ENCODE measurements at regions not wholly inside any gene's neighbourhood (a gene's known extent, or its start where the extent isn't known, plus 50 kb on each side); places are given as distances from the start of the nearest gene placed in this dataset.

DNA sequence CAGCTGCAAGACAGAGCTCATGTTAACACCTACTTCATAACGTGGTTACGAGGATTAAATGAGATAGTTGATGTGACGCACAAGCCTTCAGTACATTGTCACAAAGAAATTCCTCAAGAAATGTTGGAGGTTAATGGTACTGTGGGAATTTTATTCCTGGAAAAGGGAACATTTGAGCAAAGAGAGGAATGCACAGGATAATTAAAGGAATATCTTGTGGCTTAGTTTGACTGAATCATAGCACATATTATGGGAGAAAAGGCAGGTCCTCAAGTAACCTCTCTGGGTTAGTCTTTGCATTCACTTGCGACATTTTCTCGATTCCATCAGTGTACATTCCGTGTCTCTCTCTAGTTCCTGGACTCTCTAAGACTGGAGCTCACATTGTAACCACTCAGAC is 300.2 kb upstream of the DUSP10 start:
- no peak overlapping the region for H3K27ac ChIP-seq (ENCODE audit: insufficient read depth, low read depth, low read length, poor library complexity, severe bottlenecking)
- 95 to 96% methylated on average over 6 of the region's 6 CpGs for WGBS, 2 experiments
- H3K27me3 ChIP-seq (ENCODE audit: control insufficient read depth, insufficient read depth, low read length, poor library complexity, severe bottlenecking): no peaks in the 10 kb centered on the region

GRCh38 chr1:222040955-222041354 is 299.1 kb upstream of the DUSP10 start:
- Histone ChIP-seq H3K27ac (ENCODE audit: insufficient read depth, low read depth, low read length, poor library complexity, severe bottlenecking) (no peak overlapping the region), H3K36me3 (ENCODE audit: control insufficient read depth, insufficient read depth, low read length) (no peaks in the 10 kb centered on the region), H3K4me1 (ENCODE audit: control insufficient read depth, insufficient read depth, low read length) (no peaks in the 10 kb centered on the region), H3K9me3 (ENCODE audit: control insufficient read depth, low read length) (no peaks in the 10 kb centered on the region), H3K27me3 (ENCODE audit: control insufficient read depth, insufficient read depth, low read length, poor library complexity, severe bottlenecking) (no peaks in the 10 kb centered on the region), H3K4me3 (ENCODE audit: insufficient read depth, low read depth, low read length) (no peak overlapping the region)
- WGBS, 2 experiments: 92 to 97% methylated on average over 4 of the region's 4 CpGs

More for the DNA sequence above, 300.2 kb upstream of the DUSP10 start:
- H3K4me1 ChIP-seq (ENCODE audit: control insufficient read depth, insufficient read depth, low read length): no peaks in the 10 kb centered on the region
- H3K9me3 ChIP-seq (ENCODE audit: control insufficient read depth, low read length): no peaks in the 10 kb centered on the region
- no peaks in the 10 kb centered on the region for H3K36me3 ChIP-seq (ENCODE audit: control insufficient read depth, insufficient read depth, low read length)
- no peak overlapping the region for H3K4me3 ChIP-seq (ENCODE audit: insufficient read depth, low read depth, low read length)

GRCh38 chr1:222040121-222040805 is 298.4 kb upstream of the DUSP10 start:
- H3K4me1 ChIP-seq (ENCODE audit: control insufficient read depth, insufficient read depth, low read length): no peaks in the 10 kb centered on the region
- 95% methylated on average over 11 of the region's 11 CpGs for WGBS, 2 experiments
- H3K4me3 ChIP-seq (ENCODE audit: insufficient read depth, low read depth, low read length): no peak overlapping the region
- no peak overlapping the region for H3K27ac ChIP-seq (ENCODE audit: insufficient read depth, low read depth, low read length, poor library complexity, severe bottlenecking)
- H3K36me3 ChIP-seq (ENCODE audit: control insufficient read depth, insufficient read depth, low read length): no peaks in the 10 kb centered on the region
- H3K27me3 ChIP-seq (ENCODE audit: control insufficient read depth, insufficient read depth, low read length, poor library complexity, severe bottlenecking): no peaks in the 10 kb centered on the region
- H3K9me3 ChIP-seq (ENCODE audit: control insufficient read depth, low read length): no peaks in the 10 kb centered on the region

DNA sequence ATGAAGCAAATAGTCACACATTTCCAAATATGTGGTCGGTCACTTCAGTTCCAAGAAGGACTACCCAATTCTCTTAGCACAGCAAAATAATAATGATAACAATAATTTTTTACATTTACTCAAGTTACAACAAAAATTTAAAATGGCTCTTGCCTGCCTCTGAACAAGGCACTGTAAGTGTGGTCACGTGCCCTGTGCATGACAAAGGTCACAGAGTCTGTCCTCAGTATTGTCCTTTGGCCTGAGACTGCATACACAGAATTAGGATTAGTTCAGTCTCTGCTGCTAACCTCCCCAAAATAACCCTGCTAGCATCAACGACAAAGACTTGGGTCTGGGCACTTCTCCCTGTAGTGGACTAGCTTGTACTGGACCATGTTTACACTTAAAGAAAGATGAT is 297.1 kb upstream of the DUSP10 start:
- Histone ChIP-seq H3K27me3 (ENCODE audit: control insufficient read depth, insufficient read depth, low read length, poor library complexity, severe bottlenecking) (no peaks in the 10 kb centered on the region), H3K36me3 (ENCODE audit: control insufficient read depth, insufficient read depth, low read length) (no peaks in the 10 kb centered on the region), H3K4me3 (ENCODE audit: insufficient read depth, low read depth, low read length) (no peak overlapping the region), H3K27ac (ENCODE audit: insufficient read depth, low read depth, low read length, poor library complexity, severe bottlenecking) (no peak overlapping the region), H3K9me3 (ENCODE audit: control insufficient read depth, low read length) (no peaks in the 10 kb centered on the region), H3K4me1 (ENCODE audit: control insufficient read depth, insufficient read depth, low read length) (no peaks in the 10 kb centered on the region)
- WGBS, 2 experiments: 80 to 81% methylated on average over 3 of the region's 3 CpGs

- H3K4me1 ChIP-seq (ENCODE audit: control insufficient read depth, insufficient read depth, low read length): no peaks in the 10 kb centered on the region
- H3K4me3 ChIP-seq (ENCODE audit: insufficient read depth, low read depth, low read length): no peak overlapping the region
- H3K9me3 ChIP-seq (ENCODE audit: control insufficient read depth, low read length): no peaks in the 10 kb centered on the region
- H3K27me3 ChIP-seq (ENCODE audit: control insufficient read depth, insufficient read depth, low read length, poor library complexity, severe bottlenecking): no peaks in the 10 kb centered on the region
- H3K36me3 ChIP-seq (ENCODE audit: control insufficient read depth, insufficient read depth, low read length): no peaks in the 10 kb centered on the region
- H3K27ac ChIP-seq (ENCODE audit: insufficient read depth, low read depth, low read length, poor library complexity, severe bottlenecking): no peak overlapping the region
These were observed 295.8 kb upstream of the DUSP10 start for GRCh38 chr1:222037720-222038119.

DNA sequence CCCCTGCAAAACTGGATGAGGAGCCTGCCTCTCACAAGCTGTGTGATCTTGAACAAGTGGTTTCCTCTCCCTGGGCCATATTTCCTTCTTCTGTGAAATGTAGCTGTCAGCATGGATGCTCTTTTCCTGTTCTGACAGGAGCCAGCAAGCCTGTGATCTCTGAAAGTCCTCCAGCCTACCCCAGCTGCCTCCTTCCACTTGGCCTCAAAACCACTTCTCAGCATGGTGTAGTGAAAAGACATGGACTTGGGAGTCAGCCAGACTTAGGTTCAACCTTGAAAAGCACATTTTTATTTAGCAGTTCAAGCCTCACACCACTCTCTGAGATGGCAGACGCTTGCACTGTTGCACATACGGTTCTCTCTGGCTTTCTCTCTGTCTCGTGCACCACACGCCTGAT is 292.9 kb upstream of the DUSP10 start:
- no peak overlapping the region for H3K4me3 ChIP-seq (ENCODE audit: insufficient read depth, low read depth, low read length)
- H3K27me3 ChIP-seq (ENCODE audit: control insufficient read depth, insufficient read depth, low read length, poor library complexity, severe bottlenecking): no peaks in the 10 kb centered on the region
- no peaks in the 10 kb centered on the region for H3K9me3 ChIP-seq (ENCODE audit: control insufficient read depth, low read length)
- H3K27ac ChIP-seq (ENCODE audit: insufficient read depth, low read depth, low read length, poor library complexity, severe bottlenecking): no peak overlapping the region
- 92 to 95% methylated on average over 4 of the region's 4 CpGs for WGBS, 2 experiments
- no peaks in the 10 kb centered on the region for H3K4me1 ChIP-seq (ENCODE audit: control insufficient read depth, insufficient read depth, low read length)
- no peaks in the 10 kb centered on the region for H3K36me3 ChIP-seq (ENCODE audit: control insufficient read depth, insufficient read depth, low read length)

GRCh38 chr1:222033450-222033849 is 291.6 kb upstream of the DUSP10 start:
- no peak overlapping the region for H3K27ac ChIP-seq (ENCODE audit: insufficient read depth, low read depth, low read length, poor library complexity, severe bottlenecking)
- no peak overlapping the region for H3K4me3 ChIP-seq (ENCODE audit: insufficient read depth, low read depth, low read length)
- no peaks in the 10 kb centered on the region for H3K9me3 ChIP-seq (ENCODE audit: control insufficient read depth, low read length)
- 92 to 100% methylated on average over 3 of the region's 3 CpGs for WGBS, 2 experiments
- no peaks in the 10 kb centered on the region for H3K4me1 ChIP-seq (ENCODE audit: control insufficient read depth, insufficient read depth, low read length)
- H3K27me3 ChIP-seq (ENCODE audit: control insufficient read depth, insufficient read depth, low read length, poor library complexity, severe bottlenecking): no peaks in the 10 kb centered on the region
- H3K36me3 ChIP-seq (ENCODE audit: control insufficient read depth, insufficient read depth, low read length): no peaks in the 10 kb centered on the region

DNA sequence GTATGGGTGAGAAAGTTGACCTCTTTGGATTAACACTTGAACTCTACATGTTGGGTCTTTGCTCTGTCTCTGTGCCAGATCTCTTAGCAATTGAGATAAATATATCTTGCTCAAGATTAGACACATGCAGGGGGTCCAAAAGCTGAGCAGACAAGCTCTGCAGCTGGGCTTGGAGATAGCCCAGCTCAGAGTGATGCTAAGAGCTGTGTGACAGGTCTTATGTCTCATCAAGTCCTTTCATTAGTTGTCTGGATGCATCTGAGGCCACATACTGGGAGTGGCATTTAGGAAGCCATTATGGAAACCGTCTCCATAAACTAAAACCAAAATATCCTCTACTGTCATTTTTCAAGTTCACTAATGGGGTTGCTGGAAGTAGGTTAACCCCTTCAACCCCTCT is 289.4 kb upstream of the DUSP10 start:
- 78 to 81% methylated on average over 1 of the region's 1 CpG for WGBS, 2 experiments
- H3K4me3 ChIP-seq (ENCODE audit: insufficient read depth, low read depth, low read length): no peak overlapping the region
- no peaks in the 10 kb centered on the region for H3K4me1 ChIP-seq (ENCODE audit: control insufficient read depth, insufficient read depth, low read length)
- H3K9me3 ChIP-seq (ENCODE audit: control insufficient read depth, low read length): no peaks in the 10 kb centered on the region
- no peaks in the 10 kb centered on the region for H3K27me3 ChIP-seq (ENCODE audit: control insufficient read depth, insufficient read depth, low read length, poor library complexity, severe bottlenecking)
- H3K36me3 ChIP-seq (ENCODE audit: control insufficient read depth, insufficient read depth, low read length): no peaks in the 10 kb centered on the region
- H3K27ac ChIP-seq (ENCODE audit: insufficient read depth, low read depth, low read length, poor library complexity, severe bottlenecking): no peak overlapping the region

DNA sequence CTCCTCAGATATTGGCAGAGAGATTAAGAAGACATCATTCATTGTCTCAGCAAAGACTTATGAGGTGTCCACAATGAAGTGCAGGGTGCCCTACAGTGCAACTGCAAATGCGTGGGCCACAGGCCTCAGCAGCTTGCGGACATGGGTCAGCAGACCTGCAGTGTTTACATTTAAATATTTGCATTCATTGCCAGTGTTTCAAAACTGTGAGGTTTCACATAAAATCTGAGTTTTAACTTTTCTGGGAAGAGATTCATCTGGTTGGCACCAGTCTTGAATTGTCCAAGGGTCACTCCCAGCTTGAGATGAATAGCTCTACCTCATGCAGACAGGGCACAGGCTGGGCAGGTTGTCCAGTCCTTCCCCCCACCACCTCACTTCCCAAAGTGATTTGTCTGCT is 286.8 kb upstream of the DUSP10 start:
- Histone ChIP-seq H3K4me1 (ENCODE audit: control insufficient read depth, insufficient read depth, low read length) (no peaks in the 10 kb centered on the region), H3K27me3 (ENCODE audit: control insufficient read depth, insufficient read depth, low read length, poor library complexity, severe bottlenecking) (no peaks in the 10 kb centered on the region), H3K36me3 (ENCODE audit: control insufficient read depth, insufficient read depth, low read length) (no peaks in the 10 kb centered on the region), H3K27ac (ENCODE audit: insufficient read depth, low read depth, low read length, poor library complexity, severe bottlenecking) (no peak overlapping the region), H3K4me3 (ENCODE audit: insufficient read depth, low read depth, low read length) (no peak overlapping the region), H3K9me3 (ENCODE audit: control insufficient read depth, low read length) (no peaks in the 10 kb centered on the region)
- 90 to 92% methylated on average over 2 of the region's 2 CpGs for WGBS, 2 experiments

DNA sequence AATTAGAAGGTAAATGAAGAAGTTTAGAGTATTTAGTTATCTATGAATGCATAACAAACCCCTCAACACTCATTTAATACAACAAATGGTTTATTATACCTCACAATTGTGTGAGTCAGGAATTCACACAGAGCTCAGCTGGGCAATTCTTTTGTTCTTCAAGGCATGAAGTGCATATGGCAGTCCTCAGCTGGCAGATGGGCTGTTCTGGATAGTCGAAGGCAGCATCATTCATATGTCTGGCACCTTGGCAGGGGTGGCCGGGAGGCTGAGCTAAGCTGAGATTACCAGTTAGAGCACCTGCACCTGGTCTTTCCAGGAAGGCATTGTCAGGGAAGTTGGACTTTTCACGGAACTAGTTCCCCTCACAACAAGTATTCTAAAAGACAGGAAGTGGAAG is 286.2 kb upstream of the DUSP10 start:
- Histone ChIP-seq H3K36me3 (ENCODE audit: control insufficient read depth, insufficient read depth, low read length) (no peaks in the 10 kb centered on the region), H3K4me1 (ENCODE audit: control insufficient read depth, insufficient read depth, low read length) (no peaks in the 10 kb centered on the region)
- 85 to 89% methylated on average over 3 of the region's 3 CpGs for WGBS, 2 experiments

DNA sequence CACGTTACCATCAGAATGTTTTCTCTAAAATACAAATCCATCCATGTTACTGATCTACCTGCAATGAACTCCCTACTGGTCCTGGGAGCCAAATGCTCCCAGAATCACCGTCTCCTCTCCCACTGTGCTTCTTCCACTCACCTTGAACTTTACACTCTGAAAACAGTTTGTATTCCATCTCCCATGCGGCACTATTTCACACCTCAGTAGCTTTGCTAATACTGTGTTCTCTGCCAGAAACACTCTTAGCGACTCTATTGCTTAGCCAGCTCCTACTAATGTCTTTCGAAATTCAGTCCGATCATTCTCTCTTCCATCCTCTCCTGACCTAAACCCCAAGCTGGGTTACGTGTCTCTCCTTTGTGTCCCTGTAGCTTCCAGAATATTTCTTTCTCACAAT is 284.4 kb upstream of the DUSP10 start:
- Histone ChIP-seq H3K4me3 (ENCODE audit: insufficient read depth, low read depth, low read length) (no peak overlapping the region), H3K36me3 (ENCODE audit: control insufficient read depth, insufficient read depth, low read length) (no peaks in the 10 kb centered on the region), H3K27me3 (ENCODE audit: control insufficient read depth, insufficient read depth, low read length, poor library complexity, severe bottlenecking) (no peaks in the 10 kb centered on the region), H3K4me1 (ENCODE audit: control insufficient read depth, insufficient read depth, low read length) (no peaks in the 10 kb centered on the region), H3K9me3 (ENCODE audit: control insufficient read depth, low read length) (no peaks in the 10 kb centered on the region), H3K27ac (ENCODE audit: insufficient read depth, low read depth, low read length, poor library complexity, severe bottlenecking) (no peak overlapping the region)
- WGBS, 2 experiments: 92 to 95% methylated on average over 7 of the region's 7 CpGs

More for the DNA sequence above, 286.2 kb upstream of the DUSP10 start:
- Histone ChIP-seq H3K4me3 (ENCODE audit: insufficient read depth, low read depth, low read length) (no peak overlapping the region), H3K27me3 (ENCODE audit: control insufficient read depth, insufficient read depth, low read length, poor library complexity, severe bottlenecking) (no peaks in the 10 kb centered on the region), H3K9me3 (ENCODE audit: control insufficient read depth, low read length) (no peaks in the 10 kb centered on the region), H3K27ac (ENCODE audit: insufficient read depth, low read depth, low read length, poor library complexity, severe bottlenecking) (no peak overlapping the region)
